ENCODE measurements at regions not wholly inside any gene's neighbourhood (a gene's known extent, or its start where the extent isn't known, plus 50 kb on each side); places are given as distances from the start of the nearest gene placed in this dataset.

GRCh38 chr3:22893644-22894325 is 309.3 kb upstream of the UBE2E2 start:
- TF ChIP-seq CTCF (IDR thresholded peaks at IDR 0.05) (no peak), POLR2AphosphoS5 (IDR thresholded peaks at IDR 0.05) (no peak), POLR2A (IDR thresholded peaks at IDR 0.05) (no peak)
